Fibroblast of peridontal ligament (primary cell): ENCODE measurements at regions not wholly inside any gene's neighbourhood (a gene's known extent, or its start where the extent isn't known, plus 50 kb on each side); places are given as distances from the start of the nearest gene placed in this dataset.
"Not testable (repeated sequence)": the region's sequence is repeated elsewhere in the genome, so short reads cannot be mapped to it uniquely, and the experiment has no call there.

Experiments used
- DNase-seq: peaks from one replicate; pipeline ENCODE4 v3.0.0-alpha.2; 2010; ENCODE audit errors: extremely low read depth

DNA sequence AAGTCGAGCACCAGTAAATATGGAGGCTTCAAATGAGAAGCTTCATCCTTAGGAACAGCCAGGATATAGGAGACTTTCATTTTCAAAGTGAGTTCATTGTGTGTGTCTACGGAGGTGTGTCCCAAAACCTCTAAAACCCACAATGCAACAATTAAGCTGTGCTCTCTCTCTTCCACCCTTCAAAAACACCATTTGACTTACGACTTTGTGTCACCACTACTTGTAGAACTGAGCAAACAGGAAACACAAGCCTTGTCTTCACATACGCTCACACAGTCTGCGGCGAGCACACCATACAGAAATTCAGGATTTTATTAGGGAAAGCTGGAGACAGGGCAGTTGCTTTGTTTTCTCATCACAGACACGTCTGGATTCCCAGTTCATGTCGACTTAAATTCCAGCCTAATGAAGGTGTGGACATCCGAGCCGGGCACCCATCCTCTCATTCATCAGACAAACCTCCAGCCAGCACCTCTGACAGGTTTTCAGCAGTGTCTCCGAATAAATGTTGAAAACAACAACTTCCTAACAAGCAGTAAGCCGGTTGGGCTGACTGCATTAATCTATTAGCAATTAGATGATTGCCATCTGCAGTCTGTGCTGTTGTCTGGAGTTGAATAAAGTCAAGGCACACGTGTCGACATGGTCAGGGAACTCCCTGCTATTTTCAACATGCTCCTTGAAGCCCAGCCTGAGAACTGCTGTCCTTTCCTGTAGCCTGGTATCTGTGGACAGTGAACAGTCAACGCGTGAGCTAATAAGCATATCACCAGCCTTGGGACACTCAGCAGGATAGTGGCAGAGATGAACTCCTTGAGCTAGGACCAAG is 1411.1 kb downstream of the BRD1 start:
- no peak for DNase-seq

- no peak for DNase-seq
Observed at GRCh38 chr22:48415520-48415919, 1412.2 kb downstream of the BRD1 start.

DNA sequence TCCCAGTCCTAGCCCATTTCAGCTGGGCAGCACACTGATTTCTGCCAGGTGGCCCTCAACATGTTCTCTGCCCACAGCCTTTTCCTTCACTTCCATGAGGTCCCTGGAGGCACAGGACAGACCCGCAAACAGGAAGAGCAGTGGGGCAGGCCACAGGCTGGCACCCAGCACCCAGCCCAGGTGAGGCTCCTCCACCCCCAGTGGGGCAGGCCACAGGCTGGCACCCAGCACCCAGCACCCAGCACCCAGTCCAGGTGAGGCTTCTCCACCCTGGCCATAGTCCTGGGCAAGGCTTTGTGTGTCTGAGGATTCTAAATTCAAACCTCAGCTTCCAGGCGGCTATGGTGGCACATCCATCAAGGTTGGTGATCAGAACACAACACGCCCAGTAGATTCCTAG is 1413.0 kb downstream of the BRD1 start:
- no peak for DNase-seq

DNA sequence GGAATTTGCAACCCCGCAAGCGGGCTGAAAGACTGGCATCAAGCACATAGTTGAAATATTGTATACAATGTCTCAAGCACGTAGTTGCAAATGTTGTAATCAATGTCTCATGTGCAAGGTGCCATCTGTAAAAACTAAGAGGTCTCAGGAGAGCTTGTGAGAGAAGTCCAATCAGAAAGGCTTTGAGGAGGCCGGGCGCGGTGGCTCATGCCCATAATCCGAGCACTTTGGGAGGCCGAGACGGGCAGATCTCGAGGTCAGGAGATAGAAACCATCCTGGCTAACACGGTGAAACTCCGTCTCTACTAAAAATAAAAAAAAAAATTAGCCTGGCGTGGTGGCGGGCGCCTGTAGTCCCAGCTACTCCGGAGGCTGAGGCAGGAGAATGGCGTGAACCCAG is 1414.7 kb downstream of the BRD1 start:
- DNase-seq = not testable (repeated sequence)

DNA sequence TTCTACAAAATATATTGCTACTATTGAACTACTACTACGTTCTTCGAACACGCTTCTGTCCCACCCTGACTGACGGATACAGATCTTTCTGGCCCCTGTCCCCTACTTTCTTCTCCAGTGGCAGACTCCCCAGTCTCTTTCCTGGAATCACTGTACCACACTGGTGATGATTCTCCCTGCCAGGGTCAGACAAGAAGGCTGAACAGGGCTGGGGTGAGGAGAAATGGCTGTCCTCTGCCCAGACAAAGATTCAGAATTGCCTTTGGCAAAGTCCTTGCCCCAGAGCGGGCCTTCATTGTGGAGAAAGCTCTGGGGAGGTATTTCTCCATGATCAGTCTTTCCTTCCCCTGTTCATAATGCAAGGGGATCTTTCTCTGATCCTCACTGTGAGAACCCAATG is 1417.1 kb downstream of the BRD1 start:
- no peak for DNase-seq

DNA sequence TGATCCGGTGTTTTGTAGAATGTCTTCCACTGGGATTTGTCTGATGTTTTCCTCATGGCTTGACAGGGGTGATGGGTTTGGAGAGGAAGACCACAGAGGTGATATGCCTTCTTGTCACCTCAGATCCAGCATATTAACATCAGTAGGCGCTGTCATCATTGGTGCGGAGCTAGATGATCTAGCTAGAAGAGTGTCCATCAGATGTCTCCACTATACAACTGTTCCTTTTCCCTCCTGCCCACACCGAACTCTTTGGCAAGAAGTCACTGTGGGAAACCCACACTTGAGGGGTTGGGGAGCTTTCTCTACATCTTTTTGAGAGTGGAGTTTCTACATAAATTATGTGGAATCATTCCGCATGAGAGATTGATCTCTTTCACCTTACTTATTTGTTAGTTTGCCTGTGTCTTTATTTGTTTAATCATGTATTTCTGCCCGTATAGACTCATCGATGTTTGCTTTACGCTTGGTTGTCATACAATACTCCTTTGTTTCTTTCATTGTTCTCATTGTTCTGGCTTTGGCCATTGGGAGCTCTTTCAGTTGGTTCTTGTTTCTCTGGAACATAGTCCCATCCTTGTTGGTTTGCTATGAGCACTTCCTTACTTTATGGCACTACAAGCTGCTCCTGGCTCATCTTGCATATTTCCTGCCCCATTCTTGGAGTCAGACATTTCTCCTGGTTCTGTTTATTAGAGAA is 1420.3 kb downstream of the BRD1 start:
- no peak for DNase-seq

DNA sequence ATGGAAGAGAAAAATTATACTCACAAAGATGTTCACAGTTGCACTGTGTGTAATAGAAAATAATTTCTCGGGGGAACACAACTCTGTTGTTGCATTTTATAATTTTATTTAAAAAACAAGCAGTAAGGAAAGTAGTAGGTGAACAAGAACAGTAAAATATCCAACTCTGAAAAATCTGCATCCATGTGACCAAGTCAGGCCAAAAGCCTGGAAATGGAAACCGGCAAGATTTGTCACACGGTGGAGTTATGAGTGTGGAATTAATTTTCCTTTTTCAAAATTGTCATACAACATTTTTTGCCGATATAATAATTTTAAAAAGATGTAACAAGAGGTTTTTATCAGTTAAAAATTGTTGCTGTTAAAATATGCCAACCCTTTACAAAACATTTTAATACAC is 1421.5 kb downstream of the BRD1 start:
- DNase-seq = no peak

DNA sequence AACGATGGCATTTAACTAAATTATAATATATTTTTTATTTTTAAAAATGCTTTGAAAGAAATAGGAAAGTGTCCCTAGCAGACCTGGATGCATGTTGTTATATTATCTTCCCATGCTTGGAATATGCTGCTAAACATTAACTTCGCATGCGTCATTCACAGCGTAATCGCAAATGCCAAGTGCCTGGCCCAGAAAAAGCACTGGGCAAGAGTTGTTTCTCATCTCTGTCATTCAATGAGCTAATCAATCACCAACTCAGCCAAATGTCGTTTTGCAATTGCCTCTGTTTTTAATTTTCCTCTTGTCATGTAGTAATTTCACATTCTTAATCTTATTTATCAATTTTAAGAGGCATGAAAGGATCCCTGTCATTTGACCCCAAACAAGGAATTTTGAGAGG is 1421.9 kb downstream of the BRD1 start:
- no peak for DNase-seq

DNA sequence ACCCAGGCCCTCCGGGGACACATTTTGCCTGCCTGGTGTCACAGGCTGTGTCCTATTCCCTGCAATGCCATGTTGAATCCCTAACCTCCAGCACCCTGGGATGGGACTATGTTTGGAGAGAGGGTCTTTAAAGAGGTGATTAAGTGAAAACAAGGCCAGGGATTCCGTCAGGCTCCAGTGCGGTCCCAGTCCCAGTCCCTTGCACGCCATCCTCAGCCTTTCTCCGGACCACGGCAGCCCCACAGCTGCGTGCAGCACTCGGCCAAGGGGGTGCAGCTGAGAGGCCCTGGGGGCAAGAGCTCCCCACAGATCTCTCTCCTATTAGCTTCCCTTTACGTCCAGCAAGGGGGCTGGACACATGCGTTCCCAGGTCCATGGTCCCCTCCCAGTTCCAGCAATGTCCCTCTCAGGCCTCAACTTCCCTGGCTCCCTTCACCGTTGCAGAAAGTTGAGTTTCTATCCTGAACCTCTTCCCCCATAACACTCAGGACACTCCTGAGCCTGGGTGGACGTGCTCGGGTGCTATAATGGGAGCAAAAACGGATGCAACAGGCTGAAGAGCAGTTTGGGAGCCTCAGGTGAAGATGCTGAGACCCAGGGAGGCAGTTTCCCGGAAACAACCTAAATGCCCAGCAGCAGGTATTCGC is 1422.7 kb downstream of the BRD1 start:
- DNase-seq = no peak

DNA sequence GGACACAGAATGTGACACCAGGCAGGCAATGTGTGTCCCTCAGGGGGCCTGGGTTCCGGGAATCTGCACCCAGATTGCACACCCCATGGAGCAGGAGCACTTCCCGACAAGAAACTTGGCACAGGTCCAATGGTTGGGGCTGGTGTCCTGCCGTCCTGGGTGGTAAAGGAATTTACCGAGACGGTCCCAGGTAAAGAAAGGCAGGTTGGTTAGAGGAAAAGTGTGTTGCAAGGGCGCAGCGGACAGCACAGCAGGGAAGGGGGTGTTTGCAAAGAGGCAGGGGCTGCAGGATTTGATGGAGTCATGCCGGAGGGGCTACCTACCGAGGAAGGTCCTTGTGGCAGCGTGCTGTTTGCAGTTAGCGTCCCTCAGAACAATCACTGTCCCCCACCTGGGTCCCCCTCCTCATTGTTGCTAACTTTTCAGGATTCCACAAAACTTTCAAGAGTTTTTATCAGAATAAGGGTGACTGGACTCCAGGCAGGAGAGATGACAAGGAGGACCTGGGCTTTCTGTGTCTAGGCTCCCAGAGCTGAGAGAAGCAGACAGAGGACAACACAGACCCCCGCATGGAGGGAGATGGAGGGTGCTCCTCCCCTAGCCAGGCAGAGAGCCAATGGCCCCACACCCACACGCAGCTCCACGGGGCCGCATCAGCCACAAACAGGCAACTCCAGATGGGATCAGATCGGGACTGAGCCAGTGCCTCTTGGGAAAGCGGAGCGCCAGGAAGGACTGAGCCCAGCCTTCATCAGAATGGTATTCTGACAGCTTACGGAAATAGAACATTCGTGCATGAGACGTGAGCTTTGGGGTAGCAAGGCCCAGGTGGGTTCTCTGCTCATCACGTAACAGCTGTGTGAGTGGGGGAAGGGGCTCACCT is 1423.9 kb downstream of the BRD1 start:
- no peak for DNase-seq

- DNase-seq = no peak
Observed at GRCh38 chr22:48402591-48403031, 1425.1 kb downstream of the BRD1 start.

GRCh38 chr22:48401523-48401922 is 1426.2 kb downstream of the BRD1 start:
- not testable (repeated sequence) for DNase-seq

GRCh38 chr22:48398181-48398905 is 1429.3 kb downstream of the BRD1 start:
- no peak for DNase-seq

DNA sequence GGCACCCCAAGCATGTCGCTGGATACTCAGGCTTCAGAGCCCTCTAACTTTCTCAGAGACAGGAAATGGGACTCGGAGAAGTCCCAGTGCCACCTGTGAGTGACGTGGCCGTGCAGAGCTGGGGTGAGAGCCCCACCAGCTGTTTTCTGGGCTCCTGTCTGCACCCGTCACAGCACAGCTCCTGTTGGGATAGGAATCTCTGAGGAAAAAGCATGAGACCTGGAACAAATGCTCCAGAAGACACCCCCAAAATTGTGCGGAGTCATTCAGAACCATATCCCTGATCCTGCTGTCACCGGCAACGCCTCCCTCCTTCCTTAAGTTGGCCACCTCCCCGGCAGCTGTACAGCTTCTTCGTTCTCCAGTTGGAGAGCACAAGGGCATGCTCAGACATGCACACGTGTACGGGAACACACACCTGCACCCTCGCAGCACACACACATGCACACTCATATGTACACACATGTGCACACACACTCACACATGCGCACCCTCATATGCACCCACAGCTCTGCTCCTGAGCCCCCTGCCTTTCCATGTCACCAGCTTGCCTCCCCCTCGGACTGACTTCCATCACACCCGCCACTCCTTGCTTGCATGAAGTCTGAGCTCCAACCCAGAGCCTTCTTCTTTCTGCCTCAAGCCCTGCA is 1430.0 kb downstream of the BRD1 start:
- no peak for DNase-seq

DNA sequence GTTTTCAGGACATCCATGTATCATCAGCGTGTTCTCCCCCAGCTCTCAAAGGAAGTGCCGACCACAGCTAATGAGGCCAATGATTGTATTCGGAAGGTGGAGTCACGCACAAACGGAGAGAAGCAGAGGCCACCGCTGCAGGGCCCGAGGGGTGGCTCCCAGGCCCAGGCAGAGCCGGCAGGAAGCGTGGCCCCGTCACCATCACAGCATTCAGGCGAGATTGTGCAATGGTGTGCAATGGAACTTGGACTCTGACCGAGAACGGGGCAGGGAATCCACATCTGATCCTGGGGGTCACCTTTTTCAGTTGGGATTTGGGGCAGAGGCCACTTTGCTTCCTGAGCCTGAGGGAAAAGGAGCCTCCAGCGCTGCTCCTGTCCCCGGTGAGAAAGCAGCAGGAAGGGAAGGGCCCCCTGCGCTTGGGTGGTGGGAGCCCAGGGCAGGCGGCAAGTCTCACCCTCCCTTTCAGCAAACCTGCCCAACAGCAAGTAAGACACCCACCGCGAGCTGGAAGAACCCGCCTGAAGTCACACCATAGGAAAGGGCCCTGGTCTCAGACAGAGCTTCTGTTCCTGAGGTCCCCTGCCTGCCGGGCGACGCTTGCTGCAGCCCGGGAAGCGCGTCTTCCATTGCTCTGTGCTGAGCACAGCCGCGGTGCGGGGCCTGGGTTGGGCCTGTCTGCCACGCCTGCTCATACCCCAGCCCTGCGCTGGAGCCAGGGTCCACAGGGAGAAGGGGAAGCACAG is 1430.7 kb downstream of the BRD1 start:
- no peak for DNase-seq

DNA sequence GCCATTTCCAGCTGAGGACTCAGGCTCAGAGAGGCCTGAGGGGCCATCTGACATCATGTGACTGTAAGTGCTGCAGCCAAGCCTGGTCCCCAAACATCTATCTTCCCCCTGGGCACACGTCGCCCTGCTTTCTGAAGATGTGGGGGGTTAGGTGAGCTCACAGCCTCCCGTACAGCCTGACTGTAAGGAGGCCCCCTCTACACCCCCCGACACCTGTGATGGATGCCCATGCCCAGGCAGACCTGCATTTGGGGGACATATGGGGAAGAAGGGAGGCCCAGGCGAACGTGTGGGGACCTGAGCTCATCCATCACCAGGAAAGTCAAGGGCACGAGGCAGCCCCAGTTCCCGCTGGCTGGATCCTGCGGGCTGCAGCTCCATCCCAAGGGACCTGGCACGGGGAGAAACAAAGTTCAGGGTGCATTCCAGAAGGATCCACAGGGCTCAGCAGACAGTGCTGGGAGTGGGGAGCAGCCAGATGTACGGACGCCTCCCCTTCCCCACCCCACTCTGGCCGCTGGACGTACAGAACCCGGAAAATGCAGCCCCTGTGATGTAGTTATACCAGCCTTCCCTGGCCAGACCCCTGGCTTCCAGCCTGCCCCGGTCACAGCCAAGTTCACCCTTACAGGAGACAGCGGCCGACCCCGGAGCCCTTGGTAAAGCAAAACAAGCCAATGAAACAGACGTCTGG is 1431.4 kb downstream of the BRD1 start:
- no peak for DNase-seq

- DNase-seq = no peak
Observed at GRCh38 chr22:48395201-48395600, 1432.5 kb downstream of the BRD1 start.

GRCh38 chr22:48394787-48395186 is 1432.9 kb downstream of the BRD1 start:
- no peak for DNase-seq

- DNase-seq = no peak
Observed at GRCh38 chr22:48393885-48394284, 1433.8 kb downstream of the BRD1 start.
